ENCODE measurements at regions not wholly inside any gene's neighbourhood (a gene's known extent, or its start where the extent isn't known, plus 50 kb on each side); places are given as distances from the start of the nearest gene placed in this dataset.

DNA sequence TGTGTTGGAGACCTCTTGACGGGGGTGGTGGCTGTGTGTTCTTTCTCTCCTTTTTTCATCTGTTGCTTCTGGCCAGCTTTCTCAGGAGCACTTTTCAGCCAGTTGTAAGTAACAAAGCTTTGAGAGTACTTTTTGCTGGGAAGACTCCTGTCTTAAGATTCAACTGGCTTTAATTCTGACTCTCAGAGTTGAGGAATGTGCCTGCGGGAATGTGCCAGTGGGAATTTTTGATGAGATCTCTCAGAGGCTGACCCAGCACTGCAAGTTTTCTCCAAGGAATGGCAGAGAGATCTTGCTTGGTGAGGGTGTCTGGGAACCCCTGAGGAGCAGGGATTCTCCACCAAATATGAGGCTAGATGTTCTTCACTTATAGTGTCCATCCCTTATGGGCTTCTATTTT lies 91.6 kb upstream of the OR9Q1 start:
- TF ChIP-seq ZFX (IDR thresholded peaks at IDR 0.05): no peak
- TF ChIP-seq, protein P1, sequence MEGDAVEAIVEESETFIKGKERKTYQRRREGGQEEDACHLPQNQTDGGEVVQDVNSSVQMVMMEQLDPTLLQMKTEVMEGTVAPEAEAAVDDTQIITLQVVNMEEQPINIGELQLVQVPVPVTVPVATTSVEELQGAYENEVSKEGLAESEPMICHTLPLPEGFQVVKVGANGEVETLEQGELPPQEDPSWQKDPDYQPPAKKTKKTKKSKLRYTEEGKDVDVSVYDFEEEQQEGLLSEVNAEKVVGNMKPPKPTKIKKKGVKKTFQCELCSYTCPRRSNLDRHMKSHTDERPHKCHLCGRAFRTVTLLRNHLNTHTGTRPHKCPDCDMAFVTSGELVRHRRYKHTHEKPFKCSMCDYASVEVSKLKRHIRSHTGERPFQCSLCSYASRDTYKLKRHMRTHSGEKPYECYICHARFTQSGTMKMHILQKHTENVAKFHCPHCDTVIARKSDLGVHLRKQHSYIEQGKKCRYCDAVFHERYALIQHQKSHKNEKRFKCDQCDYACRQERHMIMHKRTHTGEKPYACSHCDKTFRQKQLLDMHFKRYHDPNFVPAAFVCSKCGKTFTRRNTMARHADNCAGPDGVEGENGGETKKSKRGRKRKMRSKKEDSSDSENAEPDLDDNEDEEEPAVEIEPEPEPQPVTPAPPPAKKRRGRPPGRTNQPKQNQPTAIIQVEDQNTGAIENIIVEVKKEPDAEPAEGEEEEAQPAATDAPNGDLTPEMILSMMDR (conservative IDR thresholded peaks at IDR 0.05): no peak
- H3K27ac ChIP-seq: no peak overlapping the region; the same call in 1 of the 2 replicates

DNA sequence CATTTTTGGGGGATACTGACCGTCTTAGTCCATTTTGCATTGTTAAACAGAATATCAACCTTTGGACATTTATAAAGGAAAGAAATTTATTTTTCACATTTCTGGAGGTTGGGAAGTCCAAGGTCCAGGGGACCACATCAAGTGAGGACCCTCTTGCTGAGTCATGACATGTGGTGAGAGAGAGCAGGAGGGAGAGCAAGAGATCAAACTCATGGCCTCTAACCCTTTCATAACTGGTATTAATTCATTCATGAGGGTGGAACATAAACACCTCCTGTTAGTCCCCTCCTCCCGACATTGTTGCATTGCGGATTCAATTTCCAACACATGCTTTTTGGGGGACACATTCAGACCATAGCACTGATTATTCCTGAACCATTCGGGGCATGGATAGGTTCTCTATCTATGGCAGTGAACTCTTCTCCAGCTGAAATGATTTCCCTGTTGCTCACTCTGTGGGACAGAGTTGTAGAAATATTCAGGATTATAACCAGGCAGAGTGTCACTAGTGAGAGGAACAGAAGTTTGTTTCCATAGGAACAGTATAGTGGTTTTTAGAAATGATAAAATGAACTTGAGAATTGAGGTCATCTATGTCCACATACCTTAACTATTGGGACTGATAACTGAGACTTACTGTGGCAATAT lies 88.2 kb upstream of the OR9Q1 start:
- TF ChIP-seq, protein P1 (conservative IDR thresholded peaks at IDR 0.05): no peak
- TF ChIP-seq ZFX (IDR thresholded peaks at IDR 0.05): no peak
- peak overlapping the region; percentile 83; the same call in 1 of the 2 replicates for H3K27ac ChIP-seq

DNA sequence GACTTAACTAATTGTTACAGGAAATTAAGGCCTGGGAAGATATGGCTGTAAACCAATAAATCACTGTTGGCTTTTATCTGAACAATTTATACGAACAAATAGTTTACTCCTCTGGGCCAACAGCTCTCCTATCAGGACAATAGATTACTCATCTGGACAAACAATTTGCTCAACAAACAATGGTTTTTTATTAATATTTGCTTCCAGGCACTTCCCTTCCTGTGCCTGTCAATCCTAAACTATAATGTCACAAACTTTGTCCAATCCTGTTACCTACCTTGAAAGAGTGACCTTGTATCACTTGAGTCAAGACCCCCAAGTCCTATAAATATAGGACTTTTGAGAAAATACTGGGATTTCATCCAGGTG lies 87.6 kb upstream of the OR9Q1 start:
- TF ChIP-seq, protein P1 (conservative IDR thresholded peaks at IDR 0.05): no peak
- no peak for TF ChIP-seq ZFX (IDR thresholded peaks at IDR 0.05)

DNA sequence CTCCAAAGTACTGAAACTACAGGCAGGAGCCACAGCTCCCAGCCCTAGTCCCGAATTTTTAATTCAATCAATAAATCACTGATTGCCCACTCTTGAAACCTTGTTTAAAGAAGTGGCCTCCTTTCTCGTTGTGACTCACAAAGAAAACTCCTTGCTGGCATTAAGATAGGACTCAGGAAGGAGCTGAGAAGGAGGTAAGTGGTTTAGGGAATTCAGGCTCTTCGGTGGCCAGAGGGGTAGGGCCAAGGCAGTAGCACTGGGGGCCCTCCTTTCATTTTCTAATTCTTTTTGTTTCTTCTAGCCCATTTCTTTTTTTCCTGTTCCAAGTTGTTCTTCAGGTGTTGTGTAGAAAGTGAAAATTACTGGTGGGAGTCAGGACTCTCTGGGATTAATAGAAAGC lies 86.2 kb upstream of the OR9Q1 start:
- TF ChIP-seq ZFX (IDR thresholded peaks at IDR 0.05): no peak
- TF ChIP-seq, protein P1 (conservative IDR thresholded peaks at IDR 0.05): no peak
- H3K27ac ChIP-seq: peak overlapping the region; percentile 64

More for the DNA sequence above, 87.6 kb upstream of the OR9Q1 start:
- H3K27ac ChIP-seq: no peak overlapping the region; the same call in 1 of the 2 replicates

DNA sequence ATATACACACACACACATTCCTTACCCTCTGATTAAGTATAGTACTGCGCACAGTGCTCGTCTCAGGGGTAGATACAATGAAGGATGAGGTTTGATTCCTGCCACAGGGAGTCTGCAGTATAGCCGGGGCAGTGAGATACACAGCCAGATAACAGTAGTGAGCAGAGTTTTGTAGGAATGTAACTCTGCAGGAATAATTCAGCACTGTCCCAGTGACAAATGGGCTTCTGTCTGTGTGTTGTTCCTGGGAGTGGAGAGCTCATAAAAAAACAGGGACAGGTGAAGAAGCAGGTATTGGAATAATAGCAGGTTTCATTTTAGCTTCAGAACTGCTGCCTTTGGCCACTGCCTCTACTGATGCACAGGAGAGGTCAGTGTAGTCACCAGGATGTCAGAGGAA lies 85.3 kb upstream of the OR9Q1 start:
- TF ChIP-seq ZFX (IDR thresholded peaks at IDR 0.05): no peak
- TF ChIP-seq, protein P1 (conservative IDR thresholded peaks at IDR 0.05): no peak
- H3K27ac ChIP-seq: no peak overlapping the region

DNA sequence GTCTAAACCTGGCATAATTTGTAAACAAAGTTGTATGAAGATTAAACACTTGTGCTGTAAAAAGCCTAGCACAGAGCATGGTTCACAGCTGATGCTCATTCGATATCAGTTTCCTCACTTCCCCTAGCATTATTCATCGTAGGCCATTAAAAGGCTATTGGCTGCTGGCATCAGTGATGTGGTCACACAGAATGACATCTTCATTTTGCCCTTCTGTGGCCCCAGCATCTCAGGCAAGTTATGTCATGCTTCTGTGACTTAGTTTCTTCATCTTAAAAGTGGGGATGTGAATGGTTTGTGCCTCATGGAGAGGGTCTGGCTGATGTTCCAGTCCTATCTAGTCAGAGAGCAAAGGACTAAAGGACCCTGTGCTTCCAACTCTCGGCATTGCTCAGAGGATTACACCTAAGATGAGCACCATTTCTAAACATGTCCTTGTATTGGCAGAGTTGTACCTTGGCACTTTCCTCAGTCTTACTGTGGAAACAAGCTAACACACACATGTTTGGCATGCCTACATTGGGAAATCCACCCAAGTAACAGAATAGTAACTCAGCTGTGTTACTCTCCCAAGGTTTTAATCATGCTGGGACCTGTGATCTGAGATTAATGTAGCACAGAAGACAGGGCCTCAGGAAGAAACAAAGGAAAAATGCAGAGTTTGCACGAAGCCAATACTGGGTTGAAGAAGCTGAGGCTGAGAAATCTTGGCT lies 83.5 kb upstream of the OR9Q1 start:
- H3K27ac ChIP-seq: no peak overlapping the region
- TF ChIP-seq ZFX (IDR thresholded peaks at IDR 0.05): no peak
- TF ChIP-seq, protein P1 (conservative IDR thresholded peaks at IDR 0.05): no peak

DNA sequence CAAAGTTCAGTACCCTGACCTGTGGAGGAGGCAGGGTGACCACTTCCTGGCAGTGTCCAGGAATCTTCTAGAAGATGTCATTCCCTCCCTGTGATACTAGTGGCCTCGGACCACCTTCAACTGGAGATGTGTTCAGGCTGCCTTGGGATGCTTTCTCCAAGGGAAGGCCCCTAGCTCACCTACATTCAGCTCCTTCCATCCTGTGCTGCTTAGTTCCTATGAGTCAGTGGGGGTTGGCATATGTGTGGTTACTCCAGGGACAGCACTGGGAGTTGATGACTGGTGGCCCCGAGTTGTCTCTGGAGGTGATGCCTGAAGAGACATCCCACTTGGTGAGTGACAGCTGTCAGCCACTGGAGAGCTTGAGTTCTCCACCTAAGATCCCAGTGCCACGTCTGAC lies 81.8 kb upstream of the OR9Q1 start:
- H3K27ac ChIP-seq: no peak overlapping the region
- TF ChIP-seq, protein P1 (conservative IDR thresholded peaks at IDR 0.05): no peak
- no peak for TF ChIP-seq ZFX (IDR thresholded peaks at IDR 0.05)

Data from C4-2B (cell line).